ENCODE measurements at regions not wholly inside any gene's neighbourhood (a gene's known extent, or its start where the extent isn't known, plus 50 kb on each side); places are given as distances from the start of the nearest gene placed in this dataset.
A peak's percentile ranks its signal among the peaks of the same experiment; 100 is the strongest.

GRCh38 chr12:67911789-67912188 lies 77.5 kb upstream of the IFNG-AS1 start:
- Mint-ChIP-seq H3K4me1 (peaks cover 0 to 3% (median under 1%) of the 10 kb centered on the region in 4 donors), H3K27me3 (peaks cover 34% of the 10 kb centered on the region), H3K36me3 (no peaks in the 10 kb centered on the region), H3K27ac (no peak overlapping the region), H3K9me3 (peaks cover 0 to 4% (median 0%) of the 10 kb centered on the region in 7 donors), H3K4me3 (no peak overlapping the region)
- peaks cover 2% of the 10 kb centered on the region for H3K27me3 ChIP-seq (ENCODE audit: control insufficient read depth, insufficient read depth, low read length)
- no peak overlapping the region for H3K4me3 ChIP-seq (ENCODE audit: low read depth, low read length)
- H3K4me1 ChIP-seq (ENCODE audit: control insufficient read depth, insufficient read depth, low read length, poor library complexity, severe bottlenecking), result no peaks in the 10 kb centered on the region
- no peaks in the 10 kb centered on the region for H3K36me3 ChIP-seq (ENCODE audit: control insufficient read depth, insufficient read depth, low read length)
- peaks cover 0 to 3% of the 10 kb centered on the region in 2 experiments for H3K9me3 ChIP-seq (ENCODE audit: control insufficient read depth in 2 of 2, low read length in 2 of 2)
- DNase-seq (no peak), ATAC-seq (ENCODE audit: low read depth in 2 of 2) (no peak)
- no peak overlapping the region for H3K27ac ChIP-seq (ENCODE audit: insufficient read depth, low read length, poor library complexity, severe bottlenecking)

DNA sequence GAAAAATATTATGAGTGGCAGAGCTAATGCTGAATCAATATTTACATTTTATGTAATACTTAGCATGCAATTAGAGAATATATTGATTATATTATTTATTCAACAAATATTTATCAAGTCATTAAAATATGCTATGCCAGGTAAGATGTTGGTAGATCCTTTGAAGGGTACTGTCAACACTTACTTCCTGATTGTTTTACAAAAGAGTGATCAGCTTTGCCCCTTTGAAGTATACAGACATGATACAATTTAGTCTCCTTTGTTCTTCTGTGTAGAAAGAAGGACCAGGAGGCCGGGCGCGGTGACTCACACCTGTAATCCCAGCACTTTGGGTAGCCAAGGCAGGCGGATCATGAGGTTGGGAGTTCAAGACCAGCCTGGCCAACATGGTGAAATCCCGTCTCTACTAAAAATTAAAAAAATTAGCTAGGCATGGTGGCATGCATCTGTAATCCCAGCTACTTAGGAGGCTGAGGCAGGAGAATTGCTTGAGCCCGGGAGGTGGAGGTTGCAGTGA lies 73.9 kb upstream of the IFNG-AS1 start:
- Histone ChIP-seq H3K9me3 (ENCODE audit: control insufficient read depth in 2 of 2, low read length in 2 of 2) (no peaks in the 10 kb centered on the region), H3K27me3 (ENCODE audit: control insufficient read depth, insufficient read depth, low read length) (peaks cover 2% of the 10 kb centered on the region), H3K4me3 (ENCODE audit: low read depth, low read length) (no peak overlapping the region), H3K4me1 (ENCODE audit: control insufficient read depth, insufficient read depth, low read length, poor library complexity, severe bottlenecking) (no peaks in the 10 kb centered on the region), H3K36me3 (ENCODE audit: control insufficient read depth, insufficient read depth, low read length) (no peaks in the 10 kb centered on the region), H3K27ac (ENCODE audit: insufficient read depth, low read length, poor library complexity, severe bottlenecking) (no peak overlapping the region)
- DNase-seq, result no peak
- Mint-ChIP-seq H3K36me3 (no peaks in the 10 kb centered on the region), H3K27ac (no peak overlapping the region), H3K27me3 (peaks cover 32% of the 10 kb centered on the region), H3K9me3 (peaks cover 0 to 2% (median 0%) of the 10 kb centered on the region in 7 donors), H3K4me1 (peaks cover 0 to 10% (median under 1%) of the 10 kb centered on the region in 4 donors), H3K4me3 (no peak overlapping the region)
- ATAC-seq (ENCODE audit: low read depth in 2 of 2), result no peak

DNA sequence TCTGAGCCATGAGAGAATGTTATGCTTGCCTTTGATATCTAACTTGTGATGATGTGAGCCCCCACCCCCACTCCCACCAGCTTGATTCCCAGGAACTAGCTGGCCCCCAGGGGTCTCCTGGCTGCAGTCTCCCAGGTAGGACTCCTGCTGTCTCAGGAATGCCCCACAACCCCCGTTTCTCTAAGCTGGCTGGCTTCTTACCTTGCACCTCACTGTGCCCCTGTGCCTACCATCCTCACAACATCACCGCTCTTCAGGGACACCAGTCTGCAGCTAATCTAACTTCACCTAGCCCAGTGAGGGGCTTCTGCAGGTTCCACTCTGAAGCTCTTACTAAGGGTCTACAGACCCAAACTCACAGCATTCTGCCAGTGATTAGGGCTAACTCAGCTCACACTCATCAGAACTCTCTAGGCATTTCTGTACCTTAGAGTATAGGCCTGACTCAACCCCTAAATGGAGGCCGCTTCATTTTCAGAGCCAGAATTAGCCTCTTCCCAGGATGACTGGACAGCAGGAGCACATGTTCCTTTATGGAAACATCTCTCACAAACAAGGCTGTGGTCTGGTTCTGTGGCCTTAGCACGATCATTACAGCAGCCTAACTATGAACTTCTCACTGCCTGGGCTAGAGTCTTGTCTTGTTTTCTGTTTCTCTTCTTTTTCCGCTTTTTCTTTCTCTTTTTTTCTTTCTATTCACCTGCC lies 72.8 kb upstream of the IFNG-AS1 start:
- Histone ChIP-seq H3K27ac (ENCODE audit: insufficient read depth, low read length, poor library complexity, severe bottlenecking) (no peak overlapping the region), H3K4me3 (ENCODE audit: low read depth, low read length) (no peak overlapping the region), H3K27me3 (ENCODE audit: control insufficient read depth, insufficient read depth, low read length) (peaks cover 2% of the 10 kb centered on the region), H3K9me3 (ENCODE audit: control insufficient read depth in 2 of 2, low read length in 2 of 2) (no peaks in the 10 kb centered on the region), H3K36me3 (ENCODE audit: control insufficient read depth, insufficient read depth, low read length) (no peaks in the 10 kb centered on the region), H3K4me1 (ENCODE audit: control insufficient read depth, insufficient read depth, low read length, poor library complexity, severe bottlenecking) (no peaks in the 10 kb centered on the region)
- H3K27me3 Mint-ChIP-seq, result peaks cover 25% of the 10 kb centered on the region
- H3K4me1 Mint-ChIP-seq, result peaks cover 0 to 12% (median 2%) of the 10 kb centered on the region in 4 donors
- ATAC-seq (ENCODE audit: low read depth in 2 of 2), result no peak
- H3K27ac Mint-ChIP-seq, result no peak overlapping the region
- no peak overlapping the region for H3K4me3 Mint-ChIP-seq
- H3K36me3 Mint-ChIP-seq, result no peaks in the 10 kb centered on the region
- H3K9me3 Mint-ChIP-seq, result peaks cover 0 to 2% (median 0%) of the 10 kb centered on the region in 7 donors
- no peak for DNase-seq

DNA sequence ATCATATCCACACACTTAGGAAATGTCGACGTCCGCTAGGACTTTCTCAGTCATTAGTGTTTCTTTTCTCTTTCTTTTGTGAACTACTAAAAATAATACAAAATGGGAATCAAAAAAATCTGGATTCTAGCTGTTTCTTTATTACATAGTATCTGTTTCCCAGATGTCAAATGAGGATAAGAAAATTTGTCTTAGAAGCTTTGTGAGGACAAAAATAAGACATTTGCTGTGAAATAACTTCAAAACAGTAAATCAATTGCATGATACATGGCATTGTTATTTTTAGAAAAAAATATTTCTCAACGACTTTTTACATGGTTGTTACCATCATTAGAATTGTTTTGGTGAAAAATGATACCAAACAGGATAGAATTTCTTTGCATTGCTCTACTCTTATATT lies 71.4 kb upstream of the IFNG-AS1 start:
- Histone ChIP-seq H3K4me1 (ENCODE audit: control insufficient read depth, insufficient read depth, low read length, poor library complexity, severe bottlenecking) (no peaks in the 10 kb centered on the region), H3K27ac (ENCODE audit: insufficient read depth, low read length, poor library complexity, severe bottlenecking) (no peak overlapping the region), H3K27me3 (ENCODE audit: control insufficient read depth, insufficient read depth, low read length) (peaks cover 2% of the 10 kb centered on the region), H3K9me3 (ENCODE audit: control insufficient read depth in 2 of 2, low read length in 2 of 2) (no peaks in the 10 kb centered on the region), H3K4me3 (ENCODE audit: low read depth, low read length) (no peak overlapping the region), H3K36me3 (ENCODE audit: control insufficient read depth, insufficient read depth, low read length) (no peaks in the 10 kb centered on the region)
- no peak for ATAC-seq (ENCODE audit: low read depth in 2 of 2)
- H3K4me1 Mint-ChIP-seq, result peaks cover 0 to 9% (median 2%) of the 10 kb centered on the region in 4 donors
- no peak overlapping the region for H3K4me3 Mint-ChIP-seq
- peaks cover 19% of the 10 kb centered on the region for H3K27me3 Mint-ChIP-seq
- no peak overlapping the region for H3K27ac Mint-ChIP-seq
- no peaks in the 10 kb centered on the region for H3K9me3 Mint-ChIP-seq
- DNase-seq, result no peak
- no peaks in the 10 kb centered on the region for H3K36me3 Mint-ChIP-seq

GRCh38 chr12:67918441-67918840 lies 70.8 kb upstream of the IFNG-AS1 start:
- Histone ChIP-seq H3K4me3 (ENCODE audit: low read depth, low read length) (no peak overlapping the region), H3K27ac (ENCODE audit: insufficient read depth, low read length, poor library complexity, severe bottlenecking) (no peak overlapping the region), H3K9me3 (ENCODE audit: control insufficient read depth in 2 of 2, low read length in 2 of 2) (no peaks in the 10 kb centered on the region), H3K36me3 (ENCODE audit: control insufficient read depth, insufficient read depth, low read length) (no peaks in the 10 kb centered on the region), H3K4me1 (ENCODE audit: control insufficient read depth, insufficient read depth, low read length, poor library complexity, severe bottlenecking) (no peaks in the 10 kb centered on the region), H3K27me3 (ENCODE audit: control insufficient read depth, insufficient read depth, low read length) (no peaks in the 10 kb centered on the region)
- Mint-ChIP-seq H3K4me3 (no peak overlapping the region), H3K9me3 (no peaks in the 10 kb centered on the region), H3K36me3 (no peaks in the 10 kb centered on the region), H3K27ac (no peak overlapping the region), H3K4me1 (peaks cover 0 to 9% (median 2%) of the 10 kb centered on the region in 4 donors), H3K27me3 (peaks cover 18% of the 10 kb centered on the region)
- ATAC-seq (ENCODE audit: low read depth in 2 of 2), result no peak
- no peak for DNase-seq

GRCh38 chr12:67919406-67919805 lies 69.8 kb upstream of the IFNG-AS1 start:
- Mint-ChIP-seq H3K4me1 (peaks cover 0 to 9% (median 2%) of the 10 kb centered on the region in 4 donors), H3K36me3 (no peaks in the 10 kb centered on the region), H3K9me3 (peaks cover 0 to 2% (median 0%) of the 10 kb centered on the region in 7 donors), H3K27me3 (peaks cover 10% of the 10 kb centered on the region), H3K4me3 (no peak overlapping the region), H3K27ac (no peak overlapping the region)
- no peak overlapping the region for H3K4me3 ChIP-seq (ENCODE audit: low read depth, low read length)
- ATAC-seq (ENCODE audit: low read depth in 2 of 2) (no peak), DNase-seq (no peak)
- H3K27ac ChIP-seq (ENCODE audit: insufficient read depth, low read length, poor library complexity, severe bottlenecking), result no peak overlapping the region
- no peaks in the 10 kb centered on the region for H3K36me3 ChIP-seq (ENCODE audit: control insufficient read depth, insufficient read depth, low read length)
- H3K27me3 ChIP-seq (ENCODE audit: control insufficient read depth, insufficient read depth, low read length), result no peaks in the 10 kb centered on the region
- H3K4me1 ChIP-seq (ENCODE audit: control insufficient read depth, insufficient read depth, low read length, poor library complexity, severe bottlenecking), result no peaks in the 10 kb centered on the region
- H3K9me3 ChIP-seq (ENCODE audit: control insufficient read depth in 2 of 2, low read length in 2 of 2), result no peaks in the 10 kb centered on the region

GRCh38 chr12:67920413-67920812 lies 68.8 kb upstream of the IFNG-AS1 start:
- H3K4me1 Mint-ChIP-seq, result peaks cover 0 to 9% (median 2%) of the 10 kb centered on the region in 4 donors
- H3K27ac Mint-ChIP-seq, result no peak overlapping the region
- no peaks in the 10 kb centered on the region for H3K36me3 Mint-ChIP-seq
- H3K27ac ChIP-seq (ENCODE audit: insufficient read depth, low read length, poor library complexity, severe bottlenecking), result no peak overlapping the region
- no peaks in the 10 kb centered on the region for H3K4me1 ChIP-seq (ENCODE audit: control insufficient read depth, insufficient read depth, low read length, poor library complexity, severe bottlenecking)
- no peaks in the 10 kb centered on the region for H3K36me3 ChIP-seq (ENCODE audit: control insufficient read depth, insufficient read depth, low read length)
- peaks cover 0 to 2% (median 0%) of the 10 kb centered on the region in 7 donors for H3K9me3 Mint-ChIP-seq
- no peaks in the 10 kb centered on the region for H3K27me3 ChIP-seq (ENCODE audit: control insufficient read depth, insufficient read depth, low read length)
- DNase-seq, result no peak
- no peak overlapping the region for H3K4me3 ChIP-seq (ENCODE audit: low read depth, low read length)
- H3K27me3 Mint-ChIP-seq, result peaks cover 7% of the 10 kb centered on the region
- H3K4me3 Mint-ChIP-seq, result no peak overlapping the region
- no peaks in the 10 kb centered on the region for H3K9me3 ChIP-seq (ENCODE audit: control insufficient read depth in 2 of 2, low read length in 2 of 2)
- ATAC-seq (ENCODE audit: low read depth in 2 of 2), result no peak

GRCh38 chr12:67921286-67921685 lies 68.0 kb upstream of the IFNG-AS1 start:
- Histone ChIP-seq H3K4me1 (ENCODE audit: control insufficient read depth, insufficient read depth, low read length, poor library complexity, severe bottlenecking) (no peaks in the 10 kb centered on the region), H3K36me3 (ENCODE audit: control insufficient read depth, insufficient read depth, low read length) (no peaks in the 10 kb centered on the region), H3K4me3 (ENCODE audit: low read depth, low read length) (no peak overlapping the region), H3K27me3 (ENCODE audit: control insufficient read depth, insufficient read depth, low read length) (no peaks in the 10 kb centered on the region), H3K27ac (ENCODE audit: insufficient read depth, low read length, poor library complexity, severe bottlenecking) (no peak overlapping the region), H3K9me3 (ENCODE audit: control insufficient read depth in 2 of 2, low read length in 2 of 2) (no peaks in the 10 kb centered on the region)
- no peak overlapping the region for H3K4me3 Mint-ChIP-seq
- H3K27me3 Mint-ChIP-seq, result peaks cover 7% of the 10 kb centered on the region
- H3K36me3 Mint-ChIP-seq, result no peaks in the 10 kb centered on the region
- H3K4me1 Mint-ChIP-seq, result peaks cover 0 to 11% (median 3%) of the 10 kb centered on the region in 4 donors
- peaks cover 0 to 2% (median 0%) of the 10 kb centered on the region in 7 donors for H3K9me3 Mint-ChIP-seq
- ATAC-seq (ENCODE audit: low read depth in 2 of 2) (no peak), DNase-seq (no peak)
- H3K27ac Mint-ChIP-seq, result peak overlapping the region in 1 of 3 donors; percentile 21

Data from CD4-positive, CD25-positive, alpha-beta regulatory T cell (primary cell).